ENCODE measurements at regions not wholly inside any gene's neighbourhood (a gene's known extent, or its start where the extent isn't known, plus 50 kb on each side); places are given as distances from the start of the nearest gene placed in this dataset.

DNA sequence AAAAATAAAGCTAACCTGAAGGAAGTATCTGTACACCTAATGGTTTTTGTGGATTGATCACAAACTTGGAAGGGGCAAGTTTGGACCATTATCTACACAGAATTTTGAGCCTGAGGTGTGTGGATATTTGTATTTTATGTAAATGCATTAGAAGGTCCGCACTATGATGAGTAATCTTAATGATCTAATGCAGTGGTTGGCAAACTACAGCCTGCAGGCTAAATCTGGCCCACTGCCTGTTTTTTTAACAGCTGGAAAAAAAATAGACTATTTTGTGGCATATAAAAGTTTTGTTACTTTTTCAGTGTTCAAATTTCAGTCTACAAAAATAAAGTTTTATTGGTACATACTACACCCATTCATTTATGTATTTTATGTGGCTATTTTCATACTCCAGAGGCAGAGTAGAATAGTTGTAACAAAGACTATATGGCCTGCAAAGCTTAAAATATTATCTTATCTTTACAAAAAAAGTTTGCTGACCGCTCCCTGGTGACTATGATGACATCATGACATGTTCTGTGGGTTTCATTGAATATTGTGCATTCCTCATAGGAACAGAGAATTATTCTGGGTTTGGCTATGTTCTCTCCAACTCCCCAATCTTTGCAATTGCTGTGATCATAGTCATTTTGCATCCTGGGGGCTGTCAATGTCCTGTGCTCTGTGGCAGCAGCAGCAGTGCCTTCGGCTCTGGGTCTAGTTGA, 962.6 kb upstream of the FBXO33 start:
- H3K9me3 ChIP-seq (ENCODE audit: control insufficient read depth in 1 of 2, insufficient read depth in 1 of 2, low read depth in 1 of 2, low read length in 2 of 2), result no peaks in the 10 kb centered on the region
- H3K79me2 ChIP-seq (ENCODE audit: insufficient read depth, low read length), result no peaks in the 10 kb centered on the region
- H2AFZ ChIP-seq (ENCODE audit: low read depth, low read length, poor library complexity, severe bottlenecking), result no peak overlapping the region
- CTCF ChIA-PET, result no interaction called here
- DNase-seq (ENCODE audit: low read depth, low spot score) (no peak), ATAC-seq (no peak)
- H3K4me1 ChIP-seq (ENCODE audit: control insufficient read depth in 1 of 2, insufficient read depth in 2 of 2, low read length in 2 of 2), result no peaks in the 10 kb centered on the region
- H3K36me3 ChIP-seq (ENCODE audit: control insufficient read depth in 1 of 2, insufficient read depth in 2 of 2, low read length in 2 of 2), result no peaks in the 10 kb centered on the region
- intact Hi-C loops (cut with micrococcal nuclease), result no loop called here
- no peaks in the 10 kb centered on the region for H3K9me2 ChIP-seq (ENCODE audit: insufficient read depth)
- no peak for TF ChIP-seq TCF7L2 (IDR thresholded peaks at IDR 0.05; ENCODE audit: borderline replicate concordance, extremely low read depth, insufficient read depth, insufficient read length)
- no peak for TF ChIP-seq ZFX (IDR thresholded peaks at IDR 0.05)
- no peak for TF ChIP-seq YY1 (IDR thresholded peaks at IDR 0.05; ENCODE audit: extremely low read depth, insufficient replicate concordance, low read depth, low read length)
- no peak for TF ChIP-seq EZH2 (IDR thresholded peaks at IDR 0.05)
- TF ChIP-seq, protein P1, sequence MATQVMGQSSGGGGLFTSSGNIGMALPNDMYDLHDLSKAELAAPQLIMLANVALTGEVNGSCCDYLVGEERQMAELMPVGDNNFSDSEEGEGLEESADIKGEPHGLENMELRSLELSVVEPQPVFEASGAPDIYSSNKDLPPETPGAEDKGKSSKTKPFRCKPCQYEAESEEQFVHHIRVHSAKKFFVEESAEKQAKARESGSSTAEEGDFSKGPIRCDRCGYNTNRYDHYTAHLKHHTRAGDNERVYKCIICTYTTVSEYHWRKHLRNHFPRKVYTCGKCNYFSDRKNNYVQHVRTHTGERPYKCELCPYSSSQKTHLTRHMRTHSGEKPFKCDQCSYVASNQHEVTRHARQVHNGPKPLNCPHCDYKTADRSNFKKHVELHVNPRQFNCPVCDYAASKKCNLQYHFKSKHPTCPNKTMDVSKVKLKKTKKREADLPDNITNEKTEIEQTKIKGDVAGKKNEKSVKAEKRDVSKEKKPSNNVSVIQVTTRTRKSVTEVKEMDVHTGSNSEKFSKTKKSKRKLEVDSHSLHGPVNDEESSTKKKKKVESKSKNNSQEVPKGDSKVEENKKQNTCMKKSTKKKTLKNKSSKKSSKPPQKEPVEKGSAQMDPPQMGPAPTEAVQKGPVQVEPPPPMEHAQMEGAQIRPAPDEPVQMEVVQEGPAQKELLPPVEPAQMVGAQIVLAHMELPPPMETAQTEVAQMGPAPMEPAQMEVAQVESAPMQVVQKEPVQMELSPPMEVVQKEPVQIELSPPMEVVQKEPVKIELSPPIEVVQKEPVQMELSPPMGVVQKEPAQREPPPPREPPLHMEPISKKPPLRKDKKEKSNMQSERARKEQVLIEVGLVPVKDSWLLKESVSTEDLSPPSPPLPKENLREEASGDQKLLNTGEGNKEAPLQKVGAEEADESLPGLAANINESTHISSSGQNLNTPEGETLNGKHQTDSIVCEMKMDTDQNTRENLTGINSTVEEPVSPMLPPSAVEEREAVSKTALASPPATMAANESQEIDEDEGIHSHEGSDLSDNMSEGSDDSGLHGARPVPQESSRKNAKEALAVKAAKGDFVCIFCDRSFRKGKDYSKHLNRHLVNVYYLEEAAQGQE (IDR thresholded peaks at IDR 0.05; ENCODE audit: low read depth), result no peak
- TF ChIP-seq, protein P2, sequence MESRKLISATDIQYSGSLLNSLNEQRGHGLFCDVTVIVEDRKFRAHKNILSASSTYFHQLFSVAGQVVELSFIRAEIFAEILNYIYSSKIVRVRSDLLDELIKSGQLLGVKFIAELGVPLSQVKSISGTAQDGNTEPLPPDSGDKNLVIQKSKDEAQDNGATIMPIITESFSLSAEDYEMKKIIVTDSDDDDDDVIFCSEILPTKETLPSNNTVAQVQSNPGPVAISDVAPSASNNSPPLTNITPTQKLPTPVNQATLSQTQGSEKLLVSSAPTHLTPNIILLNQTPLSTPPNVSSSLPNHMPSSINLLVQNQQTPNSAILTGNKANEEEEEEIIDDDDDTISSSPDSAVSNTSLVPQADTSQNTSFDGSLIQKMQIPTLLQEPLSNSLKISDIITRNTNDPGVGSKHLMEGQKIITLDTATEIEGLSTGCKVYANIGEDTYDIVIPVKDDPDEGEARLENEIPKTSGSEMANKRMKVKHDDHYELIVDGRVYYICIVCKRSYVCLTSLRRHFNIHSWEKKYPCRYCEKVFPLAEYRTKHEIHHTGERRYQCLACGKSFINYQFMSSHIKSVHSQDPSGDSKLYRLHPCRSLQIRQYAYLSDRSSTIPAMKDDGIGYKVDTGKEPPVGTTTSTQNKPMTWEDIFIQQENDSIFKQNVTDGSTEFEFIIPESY (IDR thresholded peaks at IDR 0.05; ENCODE audit: extremely low read depth, insufficient replicate concordance, low read length), result no peak
- TF ChIP-seq ZNF274 (IDR thresholded peaks at IDR 0.05; ENCODE audit: low read depth, low read length), result no peak
- TF ChIP-seq, protein P3, sequence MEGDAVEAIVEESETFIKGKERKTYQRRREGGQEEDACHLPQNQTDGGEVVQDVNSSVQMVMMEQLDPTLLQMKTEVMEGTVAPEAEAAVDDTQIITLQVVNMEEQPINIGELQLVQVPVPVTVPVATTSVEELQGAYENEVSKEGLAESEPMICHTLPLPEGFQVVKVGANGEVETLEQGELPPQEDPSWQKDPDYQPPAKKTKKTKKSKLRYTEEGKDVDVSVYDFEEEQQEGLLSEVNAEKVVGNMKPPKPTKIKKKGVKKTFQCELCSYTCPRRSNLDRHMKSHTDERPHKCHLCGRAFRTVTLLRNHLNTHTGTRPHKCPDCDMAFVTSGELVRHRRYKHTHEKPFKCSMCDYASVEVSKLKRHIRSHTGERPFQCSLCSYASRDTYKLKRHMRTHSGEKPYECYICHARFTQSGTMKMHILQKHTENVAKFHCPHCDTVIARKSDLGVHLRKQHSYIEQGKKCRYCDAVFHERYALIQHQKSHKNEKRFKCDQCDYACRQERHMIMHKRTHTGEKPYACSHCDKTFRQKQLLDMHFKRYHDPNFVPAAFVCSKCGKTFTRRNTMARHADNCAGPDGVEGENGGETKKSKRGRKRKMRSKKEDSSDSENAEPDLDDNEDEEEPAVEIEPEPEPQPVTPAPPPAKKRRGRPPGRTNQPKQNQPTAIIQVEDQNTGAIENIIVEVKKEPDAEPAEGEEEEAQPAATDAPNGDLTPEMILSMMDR (IDR thresholded peaks at IDR 0.05 in 2 of 3, conservative IDR thresholded peaks at IDR 0.05 in 1 of 3; ENCODE audit: borderline replicate concordance in 1 of 3, insufficient read depth in 1 of 3, low read depth in 2 of 3, low read length in 2 of 3), result no peak
- TF ChIP-seq EZH2phosphoT487 (IDR thresholded peaks at IDR 0.05; ENCODE audit: borderline replicate concordance), result no peak
- TF ChIP-seq EGR1 (IDR thresholded peaks at IDR 0.05; ENCODE audit: low read depth), result no peak
- no peak for TF ChIP-seq POLR2A (IDR thresholded peaks at IDR 0.05; ENCODE audit: borderline replicate concordance, extremely low read depth, insufficient read depth, insufficient read length)
- TF ChIP-seq ELF1 (IDR thresholded peaks at IDR 0.05; ENCODE audit: borderline replicate concordance, low read depth), result no peak
- TF ChIP-seq, protein P4, sequence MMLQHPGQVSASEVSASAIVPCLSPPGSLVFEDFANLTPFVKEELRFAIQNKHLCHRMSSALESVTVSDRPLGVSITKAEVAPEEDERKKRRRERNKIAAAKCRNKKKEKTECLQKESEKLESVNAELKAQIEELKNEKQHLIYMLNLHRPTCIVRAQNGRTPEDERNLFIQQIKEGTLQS (IDR thresholded peaks at IDR 0.05), result no peak
- TF ChIP-seq JUND (IDR thresholded peaks at IDR 0.05), result no peak
- no peak for TF ChIP-seq CEBPB (IDR thresholded peaks at IDR 0.05; ENCODE audit: low read depth)
- no peak for TF ChIP-seq POLR2AphosphoS5 (IDR thresholded peaks at IDR 0.05; ENCODE audit: low read depth, low read length)
- no peak for TF ChIP-seq SRF (IDR thresholded peaks at IDR 0.05; ENCODE audit: low read depth)
- TF ChIP-seq, protein P5, sequence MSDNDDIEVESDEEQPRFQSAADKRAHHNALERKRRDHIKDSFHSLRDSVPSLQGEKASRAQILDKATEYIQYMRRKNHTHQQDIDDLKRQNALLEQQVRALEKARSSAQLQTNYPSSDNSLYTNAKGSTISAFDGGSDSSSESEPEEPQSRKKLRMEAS (IDR thresholded peaks at IDR 0.05), result no peak
- H3K27ac ChIP-seq (ENCODE audit: low read depth, low read length), result no peak overlapping the region
- H3K4me3 ChIP-seq (replicated peaks in 1 of 2; ENCODE audit: low read depth in 1 of 2, low read length in 2 of 2), result no peak overlapping the region
- H4K20me1 ChIP-seq (ENCODE audit: insufficient read depth), result no peaks in the 10 kb centered on the region
- no peak overlapping the region for H3K4me2 ChIP-seq (ENCODE audit: low read length)
- BruUV-seq (replicated peaks), result no TSS peak
- POLR2A ChIA-PET, result no interaction called here
- no peaks in the 10 kb centered on the region for H3K27me3 ChIP-seq (ENCODE audit: insufficient read depth, low read length)
- RAD21 ChIA-PET (ENCODE audit: low non-redundant PET in 1 of 2, low total read pairs in 2 of 2, uncharacterized antibody in 2 of 2, unreplicated experiment in 2 of 2), result no interaction called here
- no peak overlapping the region for H3K9ac ChIP-seq (ENCODE audit: low read length)
